Jurkat, Clone E6-1 (cell line): ENCODE measurements at regions not wholly inside any gene's neighbourhood (a gene's known extent, or its start where the extent isn't known, plus 50 kb on each side); places are given as distances from the start of the nearest gene placed in this dataset.
A peak's percentile ranks its signal among the peaks of the same experiment; 100 is the strongest.
"Not testable (repeated sequence)": the region's sequence is repeated elsewhere in the genome, so short reads cannot be mapped to it uniquely, and the experiment has no call there.

Source experiments
- DNase-seq: peaks from one replicate; pipeline ENCODE4 v3.0.0-alpha.2; 2011; ENCODE audit warnings: low read depth, low spot score
- H3K4me3 ChIP-seq: 2 replicates; pipeline ENCODE4 v1.5.1; 2011; ENCODE audit warnings: mild to moderate bottlenecking, low read length, control low read depth, moderate library complexity

GRCh38 chr12:105567061-105567460 lies 236.6 kb downstream of the C12orf75 start:
- DNase-seq, result no peak
- H3K4me3 ChIP-seq, result no peak overlapping the region

- peak; percentile 90 for DNase-seq
- no peak overlapping the region for H3K4me3 ChIP-seq
Observed at GRCh38 chr12:105569886-105570285, 239.4 kb downstream of the C12orf75 start.

DNA sequence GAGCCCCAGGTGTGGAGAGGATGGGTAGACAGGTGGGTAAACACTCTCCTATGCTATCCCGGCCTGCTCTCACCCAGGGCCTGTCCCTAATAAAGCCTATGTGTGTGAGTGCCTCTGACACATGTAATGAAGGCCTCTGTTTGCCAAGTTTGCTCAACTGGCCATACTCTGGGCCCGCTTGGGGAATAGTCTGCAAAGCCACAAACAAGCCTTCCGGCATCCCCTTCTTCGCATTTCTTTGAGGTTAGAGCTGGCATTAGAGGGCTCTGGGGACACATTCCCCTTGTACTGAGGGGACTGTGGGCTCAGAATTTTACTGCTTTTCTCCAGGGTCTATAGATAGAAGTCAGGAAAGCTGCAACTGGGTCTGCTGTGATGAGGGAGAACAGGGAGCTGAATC lies 240.5 kb downstream of the C12orf75 start:
- no peak overlapping the region for H3K4me3 ChIP-seq
- no peak for DNase-seq

GRCh38 chr12:105573574-105573973 lies 243.1 kb downstream of the C12orf75 start:
- no peak overlapping the region for H3K4me3 ChIP-seq

GRCh38 chr12:105574056-105574715 lies 243.7 kb downstream of the C12orf75 start:
- DNase-seq, result no peak
- H3K4me3 ChIP-seq, result no peak overlapping the region

More at GRCh38 chr12:105573574-105573973, 243.1 kb downstream of the C12orf75 start:
- no peak for DNase-seq

DNA sequence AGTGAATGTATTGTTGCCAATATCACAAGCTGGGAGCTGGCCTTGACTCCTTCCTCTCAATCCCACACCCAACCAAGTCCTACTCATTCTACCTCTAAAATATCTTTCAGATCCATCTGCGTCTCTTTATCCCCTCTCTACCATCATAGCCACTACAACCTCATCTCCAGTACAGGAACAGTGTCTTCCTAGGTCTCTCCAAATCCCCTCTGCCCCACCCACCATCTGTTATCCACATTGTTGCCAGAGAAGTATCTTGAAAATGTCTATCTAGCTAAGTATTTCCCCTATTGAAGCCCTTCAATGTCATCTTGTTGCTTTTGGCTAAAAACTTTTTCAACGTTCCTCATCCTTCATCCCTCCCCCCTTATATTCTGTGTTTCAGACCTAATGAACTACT lies 244.7 kb downstream of the C12orf75 start:
- H3K4me3 ChIP-seq, result no peak overlapping the region

GRCh38 chr12:105576261-105576660 lies 245.8 kb downstream of the C12orf75 start:
- no peak for DNase-seq
- no peak overlapping the region for H3K4me3 ChIP-seq

More for the DNA sequence above, 244.7 kb downstream of the C12orf75 start:
- DNase-seq, result no peak

DNA sequence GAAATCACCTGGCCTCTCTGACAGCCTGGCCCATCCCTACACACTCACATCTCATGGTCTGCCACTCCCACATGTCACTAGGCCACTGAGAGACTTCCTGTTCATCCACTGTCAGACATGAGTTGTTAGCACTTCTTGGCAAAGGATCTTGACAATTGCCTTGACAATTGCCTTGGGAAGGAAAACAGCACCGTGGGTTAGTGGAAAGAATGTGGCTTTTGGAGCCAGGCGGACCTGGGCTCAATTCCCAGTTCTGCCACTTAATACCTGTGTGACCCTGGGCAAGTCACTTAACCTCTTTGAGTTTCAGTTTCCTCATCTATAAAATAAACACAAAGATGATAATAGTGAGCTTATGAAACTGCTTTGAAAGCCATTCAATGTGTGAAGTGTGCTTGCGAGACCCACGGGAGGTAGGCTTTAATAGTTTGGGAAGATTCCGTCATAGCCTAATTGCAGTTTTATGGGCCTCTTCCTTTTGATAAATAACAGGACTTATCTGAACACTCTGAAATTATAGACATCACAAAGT lies 250.4 kb downstream of the C12orf75 start:
- DNase-seq, result no peak
- no peak overlapping the region for H3K4me3 ChIP-seq

- no peak overlapping the region for H3K4me3 ChIP-seq
- DNase-seq, result peak; percentile 28
Observed at GRCh38 chr12:105581420-105581819, 250.9 kb downstream of the C12orf75 start.

DNA sequence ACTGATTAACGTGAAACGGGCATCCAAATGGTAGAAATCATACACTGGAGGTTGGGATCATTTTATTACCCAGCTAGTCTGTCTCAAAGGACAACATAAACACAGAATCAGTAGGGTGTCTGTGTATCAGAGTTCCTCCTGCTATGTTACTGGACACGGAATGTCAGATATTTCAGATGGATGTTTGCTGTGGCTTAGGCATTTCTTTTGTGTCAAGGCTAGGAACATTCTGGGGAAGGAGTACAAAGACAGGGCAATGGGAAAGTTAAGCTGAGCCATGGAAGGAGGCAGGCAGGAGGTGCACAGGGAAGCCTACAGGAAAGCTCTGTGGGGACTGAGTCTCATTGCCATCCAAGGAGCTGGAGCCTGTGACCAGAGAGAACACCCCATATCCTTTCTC lies 254.6 kb downstream of the C12orf75 start:
- no peak for DNase-seq
- H3K4me3 ChIP-seq, result no peak overlapping the region

DNA sequence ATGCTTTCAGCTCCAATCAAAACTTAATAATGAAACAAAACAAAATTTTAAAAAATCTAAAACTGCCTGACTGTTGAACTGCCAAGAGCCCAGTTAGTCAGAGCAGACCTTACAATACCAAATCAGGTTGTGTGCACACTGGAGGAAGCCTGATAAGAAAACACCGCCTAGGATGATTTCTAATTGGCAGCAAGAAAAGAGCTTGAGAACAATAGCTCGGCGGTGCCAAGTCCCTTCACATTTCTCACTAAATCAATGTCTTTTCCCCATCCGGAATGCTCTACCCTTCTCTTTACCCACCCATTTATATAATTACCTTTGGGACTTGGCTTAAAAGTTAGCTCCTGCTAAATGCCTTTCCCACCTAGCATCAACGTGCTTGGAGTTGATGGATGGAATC lies 256.7 kb downstream of the C12orf75 start:
- no peak for DNase-seq
- H3K4me3 ChIP-seq, result no peak overlapping the region

- no peak overlapping the region for H3K4me3 ChIP-seq
- no peak for DNase-seq
Observed at GRCh38 chr12:105588106-105588505, 257.6 kb downstream of the C12orf75 start.

GRCh38 chr12:105590571-105590970 lies 260.1 kb downstream of the C12orf75 start:
- no peak overlapping the region for H3K4me3 ChIP-seq
- DNase-seq, result no peak

DNA sequence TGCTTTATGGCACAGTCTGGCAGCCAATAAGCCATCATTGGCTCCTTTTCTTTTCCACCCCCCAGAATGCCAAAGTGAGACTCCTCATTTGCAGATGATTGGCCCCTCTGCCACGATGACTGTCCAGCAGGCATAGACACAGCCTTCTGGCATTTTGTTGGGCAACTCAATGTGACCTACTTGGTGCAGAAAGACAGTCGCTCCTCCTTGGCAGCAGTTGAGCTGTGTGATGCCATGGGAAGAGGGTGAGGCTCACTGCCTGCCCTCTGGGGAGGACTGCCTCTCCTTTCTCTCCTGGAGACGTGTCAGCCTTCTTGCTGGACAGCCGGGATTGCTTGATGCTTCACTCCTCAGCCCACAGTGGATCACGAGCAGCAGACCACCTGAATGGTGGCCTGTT lies 264.9 kb downstream of the C12orf75 start:
- DNase-seq, result no peak
- no peak overlapping the region for H3K4me3 ChIP-seq

DNA sequence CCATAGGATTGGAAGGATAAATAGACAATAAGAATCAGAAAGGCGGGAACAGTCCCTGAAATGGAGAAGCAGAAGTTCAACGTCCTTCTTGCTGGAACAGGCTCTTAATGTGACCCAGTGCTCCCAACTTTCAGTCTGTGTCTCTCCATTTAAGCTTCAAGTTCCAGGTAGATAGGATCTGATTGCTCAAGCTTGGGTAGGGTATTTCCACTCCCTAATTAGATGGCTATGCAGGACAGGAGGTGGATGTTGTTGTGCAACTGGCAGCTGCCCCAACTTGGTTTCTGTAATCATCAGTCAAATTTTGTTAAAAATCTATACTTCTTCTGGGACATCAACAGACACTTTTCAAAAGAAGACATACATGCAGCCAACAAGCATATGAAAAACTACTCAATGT lies 266.2 kb downstream of the C12orf75 start:
- no peak for DNase-seq
- H3K4me3 ChIP-seq, result no peak overlapping the region

- no peak overlapping the region for H3K4me3 ChIP-seq
- DNase-seq, result no peak
Observed at GRCh38 chr12:105598031-105598430, 267.5 kb downstream of the C12orf75 start.

- DNase-seq, result no peak
- no peak overlapping the region for H3K4me3 ChIP-seq
Observed at GRCh38 chr12:105600911-105601545, 270.5 kb downstream of the C12orf75 start.

DNA sequence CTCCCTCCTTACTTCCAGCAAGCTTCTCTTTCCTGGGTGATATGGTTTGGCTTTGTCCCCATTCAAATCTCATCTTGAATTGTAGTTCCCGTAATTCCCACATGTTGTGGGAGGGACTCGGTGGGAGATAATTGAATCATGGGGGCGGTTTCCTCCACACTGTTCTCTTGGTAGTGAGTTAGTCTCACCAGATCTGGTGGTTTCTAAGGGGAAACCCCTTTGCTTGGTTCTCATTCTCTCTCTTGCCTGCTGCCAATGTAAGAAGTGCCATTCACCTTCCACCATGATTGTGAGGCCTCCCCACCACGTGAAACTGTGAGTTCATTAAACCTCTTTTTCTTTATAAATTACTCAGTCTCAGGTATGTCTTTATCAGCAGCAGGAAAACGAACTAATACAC lies 271.8 kb downstream of the C12orf75 start:
- not testable (repeated sequence) for DNase-seq, H3K4me3 ChIP-seq

GRCh38 chr12:105604281-105604680 lies 273.8 kb downstream of the C12orf75 start:
- H3K4me3 ChIP-seq, DNase-seq: not testable (repeated sequence)

DNA sequence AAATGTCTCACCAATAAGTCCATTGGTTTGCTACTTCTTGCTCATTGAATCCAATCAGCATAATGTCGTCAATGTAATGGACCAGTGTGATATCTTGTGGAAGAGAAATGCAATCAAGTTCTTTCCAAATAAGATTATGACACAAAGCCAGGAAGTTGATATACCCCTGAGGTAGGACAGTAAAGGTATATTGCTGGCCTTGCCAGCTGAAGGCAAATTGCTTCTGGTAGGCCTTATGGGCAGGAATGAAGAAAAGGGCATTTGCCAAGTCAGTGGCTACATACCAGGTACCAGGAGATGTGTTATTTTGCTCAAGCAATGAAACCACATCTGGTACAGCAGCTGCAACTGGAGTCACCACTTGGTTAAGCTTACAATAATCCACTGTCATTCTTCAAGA lies 276.1 kb downstream of the C12orf75 start:
- not testable (repeated sequence) for DNase-seq, H3K4me3 ChIP-seq

- not testable (repeated sequence) for DNase-seq, H3K4me3 ChIP-seq
Observed at GRCh38 chr12:105609001-105609400, 278.5 kb downstream of the C12orf75 start.
